Liver (tissue), 8 donors: ENCODE measurements at regions not wholly inside any gene's neighbourhood (a gene's known extent, or its start where the extent isn't known, plus 50 kb on each side); places are given as distances from the start of the nearest gene placed in this dataset.
A peak's percentile ranks its signal among the peaks of the same experiment; 100 is the strongest.

Experiments used
- DNase-seq: peaks from one replicate; pipeline ENCODE4 v3.0.0-alpha.2; 2017; ENCODE audit warnings: low spot score
- H3K27ac ChIP-seq, 2 donors: one replicate each; pipeline ENCODE4 v1.7.0; 2013; ENCODE audit warnings: inconsistent platforms in 2 of 2, low read length in 2 of 2, control low read depth in 1 of 2, low read depth in 1 of 2, mild to moderate bottlenecking in 1 of 2
- H3K27me3 ChIP-seq, 4 donors: one replicate each; pipeline versions ENCODE4 v1.6.1 to v1.7.0; 2013; ENCODE audit warnings: low read length in 3 of 4, inconsistent platforms in 1 of 4, mild to moderate bottlenecking in 1 of 4, moderate library complexity in 1 of 4; ENCODE audit not compliant: control insufficient read depth in 4 of 4, insufficient read depth in 4 of 4
- H3K36me3 ChIP-seq, 4 donors: one replicate each; pipeline versions ENCODE4 v1.6.1 to v1.7.0; 2013; ENCODE audit warnings: low read length in 3 of 4, mild to moderate bottlenecking in 3 of 4, low read depth in 1 of 4, moderate library complexity in 1 of 4; ENCODE audit not compliant: control insufficient read depth in 4 of 4, insufficient read depth in 3 of 4
- H3K4me1 ChIP-seq, 4 donors: one replicate each; pipeline versions ENCODE4 v1.6.1 to v1.7.0; 2013; ENCODE audit warnings: low read length in 3 of 4, mild to moderate bottlenecking in 3 of 4, moderate library complexity in 1 of 4; ENCODE audit not compliant: control insufficient read depth in 4 of 4, insufficient read depth in 4 of 4
- H3K4me3 ChIP-seq, 3 donors: one replicate each; pipeline versions ENCODE4 v1.6.1 to v1.7.0; 2013; ENCODE audit warnings: low read length in 3 of 3, control low read depth in 1 of 3, low read depth in 1 of 3, mild to moderate bottlenecking in 1 of 3
- H3K9ac ChIP-seq, 2 donors: one replicate each; pipeline ENCODE4 v1.7.0; 2013; ENCODE audit warnings: low read length in 2 of 2, mild to moderate bottlenecking in 2 of 2, moderate library complexity in 2 of 2, control low read depth in 1 of 2, low read depth in 1 of 2
- H3K9me3 ChIP-seq, 4 donors: one replicate each; pipeline versions ENCODE4 v1.6.1 to v1.7.0; 2013; ENCODE audit warnings: low read length in 3 of 4; ENCODE audit not compliant: control insufficient read depth in 4 of 4
- ATF3 ChIP-seq: IDR thresholded peaks from 2 replicates; pipeline ENCODE4 v1.6.1; 2016; ENCODE audit warnings: antibody characterized with exemption
- EGR1 ChIP-seq, 2 donors: IDR thresholded peaks; 2 replicates each; pipeline ENCODE4 v1.6.1; 2016 to 2018; ENCODE audit warnings: antibody characterized with exemption in 2 of 2, low read depth in 2 of 2
- FOXA1 ChIP-seq: IDR thresholded peaks from 2 replicates; pipeline ENCODE4 v1.6.1; 2016; ENCODE audit warnings: antibody characterized with exemption
- FOXA2 ChIP-seq: IDR thresholded peaks from 2 replicates; pipeline ENCODE4 v1.6.1; 2016; ENCODE audit warnings: antibody characterized with exemption
- GABPA ChIP-seq, 2 donors: IDR thresholded peaks in 1 of 2; conservative IDR thresholded peaks in 1 of 2; 2 replicates each; pipeline ENCODE4 v1.6.1; 2016; ENCODE audit warnings: antibody characterized with exemption in 2 of 2, mild to moderate bottlenecking in 1 of 2, moderate library complexity in 1 of 2
- HNF4A ChIP-seq, 2 donors: conservative IDR thresholded peaks; 2 replicates each; pipeline ENCODE4 v1.6.1; 2016; ENCODE audit warnings: antibody characterized with exemption in 2 of 2, mild to moderate bottlenecking in 2 of 2
- HNF4G ChIP-seq: IDR thresholded peaks from 2 replicates; pipeline ENCODE4 v1.6.1; 2016; ENCODE audit warnings: antibody characterized with exemption
- JUND ChIP-seq, 2 donors: IDR thresholded peaks; 2 replicates each; pipeline ENCODE4 v1.6.1; 2016; ENCODE audit warnings: antibody characterized with exemption in 2 of 2
- MAX ChIP-seq: IDR thresholded peaks from 2 replicates; pipeline ENCODE4 v1.6.1; 2016; ENCODE audit warnings: antibody characterized with exemption
- NR2F2 ChIP-seq: IDR thresholded peaks from 2 replicates; pipeline ENCODE4 v1.6.1; 2016; ENCODE audit warnings: antibody characterized with exemption
- RAD21 ChIP-seq, 2 donors: IDR thresholded peaks; 2 replicates each; pipeline ENCODE4 v1.6.1; 2016; ENCODE audit warnings: antibody characterized with exemption in 2 of 2, mild to moderate bottlenecking in 2 of 2
- RXRA ChIP-seq, 2 donors: IDR thresholded peaks; 2 replicates each; pipeline ENCODE4 v1.6.1; 2017 to 2018; ENCODE audit warnings: antibody characterized with exemption in 2 of 2, mild to moderate bottlenecking in 1 of 2
- SP1 ChIP-seq: IDR thresholded peaks from 2 replicates; pipeline ENCODE4 v1.6.1; 2018; ENCODE audit warnings: antibody characterized with exemption, mild to moderate bottlenecking
- TAF1 ChIP-seq: conservative IDR thresholded peaks from 2 replicates; pipeline ENCODE4 v1.6.1; 2016; ENCODE audit warnings: antibody characterized with exemption, mild to moderate bottlenecking
- YY1 ChIP-seq: IDR thresholded peaks from 2 replicates; pipeline ENCODE4 v1.6.1; 2016; ENCODE audit warnings: antibody characterized with exemption, mild to moderate bottlenecking
- WGBS: extraction: QIAGEN DNeasy Blood & Tissue Kit; methylation state at CpG from one replicate; pipeline ENCODE4 v1.1.7; 2013; 5-methylcytosine and 5-hydroxymethylcytosine counted together
- TF ChIP-seq, protein P1 (sequence below): fragments of 150-350 bp; IDR thresholded peaks from 2 replicates; pipeline ENCODE4 v1.5.1; 2017; ENCODE audit warnings: improper control_type of control experiment, low read depth, low read length; ENCODE audit not compliant: missing input control
- TF ChIP-seq, protein P2 (sequence below): IDR thresholded peaks from 2 replicates; pipeline ENCODE4 v1.6.1; 2016; ENCODE audit warnings: antibody characterized with exemption, mild to moderate bottlenecking
- TF ChIP-seq, protein P3 (sequence below): IDR thresholded peaks from 2 replicates; pipeline ENCODE4 v1.6.1; 2016; ENCODE audit warnings: antibody characterized with exemption
- donor health status: healthy.
- donor health status: healthy.
- donor health status: healthy.
- donor health status: healthy.
- donor health status: healthy.

GRCh38 chr16:73152386-73153125 is 104.6 kb upstream of the ZFHX3 start:
- Histone ChIP-seq H3K4me1 (peaks cover 0 to 13% (median 3%) of the 10 kb centered on the region in 4 donors), H3K27me3 (no peaks in the 10 kb centered on the region), H3K9ac (no peak overlapping the region), H3K36me3 (no peaks in the 10 kb centered on the region), H3K4me3 (no peak overlapping the region), H3K27ac (peak overlapping the region in 1 of 2 donors; percentile 12), H3K9me3 (no peaks in the 10 kb centered on the region)
- WGBS = 58% methylated on average over 7 of the region's 7 CpGs
- DNase-seq = no peak
- no peak for TF ChIP-seq FOXA1
- TF ChIP-seq, protein P1, sequence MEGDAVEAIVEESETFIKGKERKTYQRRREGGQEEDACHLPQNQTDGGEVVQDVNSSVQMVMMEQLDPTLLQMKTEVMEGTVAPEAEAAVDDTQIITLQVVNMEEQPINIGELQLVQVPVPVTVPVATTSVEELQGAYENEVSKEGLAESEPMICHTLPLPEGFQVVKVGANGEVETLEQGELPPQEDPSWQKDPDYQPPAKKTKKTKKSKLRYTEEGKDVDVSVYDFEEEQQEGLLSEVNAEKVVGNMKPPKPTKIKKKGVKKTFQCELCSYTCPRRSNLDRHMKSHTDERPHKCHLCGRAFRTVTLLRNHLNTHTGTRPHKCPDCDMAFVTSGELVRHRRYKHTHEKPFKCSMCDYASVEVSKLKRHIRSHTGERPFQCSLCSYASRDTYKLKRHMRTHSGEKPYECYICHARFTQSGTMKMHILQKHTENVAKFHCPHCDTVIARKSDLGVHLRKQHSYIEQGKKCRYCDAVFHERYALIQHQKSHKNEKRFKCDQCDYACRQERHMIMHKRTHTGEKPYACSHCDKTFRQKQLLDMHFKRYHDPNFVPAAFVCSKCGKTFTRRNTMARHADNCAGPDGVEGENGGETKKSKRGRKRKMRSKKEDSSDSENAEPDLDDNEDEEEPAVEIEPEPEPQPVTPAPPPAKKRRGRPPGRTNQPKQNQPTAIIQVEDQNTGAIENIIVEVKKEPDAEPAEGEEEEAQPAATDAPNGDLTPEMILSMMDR = no peak
- no peak for TF ChIP-seq JUND (IDR thresholded peaks at IDR 0.05)
- no peak for TF ChIP-seq HNF4G
- TF ChIP-seq MAX = no peak
- no peak for TF ChIP-seq RAD21 (IDR thresholded peaks at IDR 0.05)
- no peak for TF ChIP-seq ATF3
- no peak for TF ChIP-seq GABPA (IDR thresholded peaks at IDR 0.05 in 1 of 2, conservative IDR thresholded peaks at IDR 0.05 in 1 of 2)
- TF ChIP-seq, protein P2, sequence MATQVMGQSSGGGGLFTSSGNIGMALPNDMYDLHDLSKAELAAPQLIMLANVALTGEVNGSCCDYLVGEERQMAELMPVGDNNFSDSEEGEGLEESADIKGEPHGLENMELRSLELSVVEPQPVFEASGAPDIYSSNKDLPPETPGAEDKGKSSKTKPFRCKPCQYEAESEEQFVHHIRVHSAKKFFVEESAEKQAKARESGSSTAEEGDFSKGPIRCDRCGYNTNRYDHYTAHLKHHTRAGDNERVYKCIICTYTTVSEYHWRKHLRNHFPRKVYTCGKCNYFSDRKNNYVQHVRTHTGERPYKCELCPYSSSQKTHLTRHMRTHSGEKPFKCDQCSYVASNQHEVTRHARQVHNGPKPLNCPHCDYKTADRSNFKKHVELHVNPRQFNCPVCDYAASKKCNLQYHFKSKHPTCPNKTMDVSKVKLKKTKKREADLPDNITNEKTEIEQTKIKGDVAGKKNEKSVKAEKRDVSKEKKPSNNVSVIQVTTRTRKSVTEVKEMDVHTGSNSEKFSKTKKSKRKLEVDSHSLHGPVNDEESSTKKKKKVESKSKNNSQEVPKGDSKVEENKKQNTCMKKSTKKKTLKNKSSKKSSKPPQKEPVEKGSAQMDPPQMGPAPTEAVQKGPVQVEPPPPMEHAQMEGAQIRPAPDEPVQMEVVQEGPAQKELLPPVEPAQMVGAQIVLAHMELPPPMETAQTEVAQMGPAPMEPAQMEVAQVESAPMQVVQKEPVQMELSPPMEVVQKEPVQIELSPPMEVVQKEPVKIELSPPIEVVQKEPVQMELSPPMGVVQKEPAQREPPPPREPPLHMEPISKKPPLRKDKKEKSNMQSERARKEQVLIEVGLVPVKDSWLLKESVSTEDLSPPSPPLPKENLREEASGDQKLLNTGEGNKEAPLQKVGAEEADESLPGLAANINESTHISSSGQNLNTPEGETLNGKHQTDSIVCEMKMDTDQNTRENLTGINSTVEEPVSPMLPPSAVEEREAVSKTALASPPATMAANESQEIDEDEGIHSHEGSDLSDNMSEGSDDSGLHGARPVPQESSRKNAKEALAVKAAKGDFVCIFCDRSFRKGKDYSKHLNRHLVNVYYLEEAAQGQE = no peak
- TF ChIP-seq RXRA (IDR thresholded peaks at IDR 0.05) = no peak
- TF ChIP-seq FOXA2 = no peak
- TF ChIP-seq, protein P3, sequence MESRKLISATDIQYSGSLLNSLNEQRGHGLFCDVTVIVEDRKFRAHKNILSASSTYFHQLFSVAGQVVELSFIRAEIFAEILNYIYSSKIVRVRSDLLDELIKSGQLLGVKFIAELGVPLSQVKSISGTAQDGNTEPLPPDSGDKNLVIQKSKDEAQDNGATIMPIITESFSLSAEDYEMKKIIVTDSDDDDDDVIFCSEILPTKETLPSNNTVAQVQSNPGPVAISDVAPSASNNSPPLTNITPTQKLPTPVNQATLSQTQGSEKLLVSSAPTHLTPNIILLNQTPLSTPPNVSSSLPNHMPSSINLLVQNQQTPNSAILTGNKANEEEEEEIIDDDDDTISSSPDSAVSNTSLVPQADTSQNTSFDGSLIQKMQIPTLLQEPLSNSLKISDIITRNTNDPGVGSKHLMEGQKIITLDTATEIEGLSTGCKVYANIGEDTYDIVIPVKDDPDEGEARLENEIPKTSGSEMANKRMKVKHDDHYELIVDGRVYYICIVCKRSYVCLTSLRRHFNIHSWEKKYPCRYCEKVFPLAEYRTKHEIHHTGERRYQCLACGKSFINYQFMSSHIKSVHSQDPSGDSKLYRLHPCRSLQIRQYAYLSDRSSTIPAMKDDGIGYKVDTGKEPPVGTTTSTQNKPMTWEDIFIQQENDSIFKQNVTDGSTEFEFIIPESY = no peak
- no peak for TF ChIP-seq SP1
- TF ChIP-seq YY1 = no peak
- TF ChIP-seq TAF1 = no peak
- TF ChIP-seq EGR1 (IDR thresholded peaks at IDR 0.05; ENCODE audit: low read depth in 2 of 2) = no peak
- TF ChIP-seq HNF4A (conservative IDR thresholded peaks at IDR 0.05) = no peak
- no peak for TF ChIP-seq NR2F2
